Loucy (cell line): ENCODE measurements at regions not wholly inside any gene's neighbourhood (a gene's known extent, or its start where the extent isn't known, plus 50 kb on each side); places are given as distances from the start of the nearest gene placed in this dataset.

ENCODE experiments used
- H2AFZ ChIP-seq: fragments of 200-600 bp; sonication (generic); 2 replicates; pipeline ENCODE4 v1.6.0; 2016; ENCODE audit warnings: antibody characterized with exemption, mild to moderate bottlenecking, low read length, moderate library complexity
- H3F3A ChIP-seq: fragments of 200-600 bp; 2 replicates; pipeline ENCODE4 v1.6.0; 2016; ENCODE audit warnings: antibody characterized with exemption, low read depth, mild to moderate bottlenecking
- H3K27me3 ChIP-seq: fragments of 200-600 bp; sonication (generic); 2 replicates; pipeline ENCODE4 v1.6.1; 2014; ENCODE audit warnings: low read length, mild to moderate bottlenecking; ENCODE audit not compliant: insufficient read depth, poor library complexity, severe bottlenecking
- H3K36me3 ChIP-seq: fragments of 200-600 bp; sonication (generic); 2 replicates; pipeline ENCODE4 v1.6.1; 2016; ENCODE audit warnings: low read length; ENCODE audit not compliant: insufficient read depth
- H3K4me1 ChIP-seq: fragments of 200-600 bp; sonication (generic); 2 replicates; pipeline ENCODE4 v1.5.1; 2014; ENCODE audit warnings: low read length, mild to moderate bottlenecking; ENCODE audit not compliant: insufficient read depth, poor library complexity, severe bottlenecking
- H3K4me2 ChIP-seq: fragments of 200-600 bp; sonication (generic); 2 replicates; pipeline ENCODE4 v1.6.0; 2014; ENCODE audit warnings: antibody characterized with exemption, low read length, low read depth, mild to moderate bottlenecking; ENCODE audit not compliant: poor library complexity, severe bottlenecking
- H3K4me3 ChIP-seq: fragments of 200-600 bp; sonication (generic); 2 replicates; pipeline ENCODE4 v1.5.1; 2014; ENCODE audit warnings: low read length, mild to moderate bottlenecking, mixed read lengths; ENCODE audit not compliant: poor library complexity, severe bottlenecking
- H3K79me2 ChIP-seq: fragments of 200-600 bp; sonication (generic); 2 replicates; pipeline ENCODE4 v1.6.1; 2014; ENCODE audit warnings: low read length; ENCODE audit not compliant: insufficient read depth
- H3K9ac ChIP-seq: fragments of 200-600 bp; sonication (generic); 2 replicates; pipeline ENCODE4 v1.6.0; 2014; ENCODE audit warnings: mild to moderate bottlenecking, low read depth, low read length, moderate library complexity; ENCODE audit not compliant: poor library complexity, severe bottlenecking
- H3K9me2 ChIP-seq: fragments of 200-600 bp; sonication (generic); replicated peaks from 2 replicates; pipeline ENCODE4 v1.6.1; 2016; ENCODE audit warnings: low read depth, low read length, mixed read lengths
- H3K9me3 ChIP-seq: fragments of 200-600 bp; sonication (generic); 2 replicates; pipeline ENCODE4 v1.6.1; 2014; ENCODE audit warnings: mild to moderate bottlenecking, antibody characterized with exemption, low read length, low read depth; ENCODE audit not compliant: insufficient read depth
- H4K20me1 ChIP-seq: fragments of 200-600 bp; sonication (generic); 2 replicates; pipeline ENCODE4 v1.6.0; 2014; ENCODE audit warnings: antibody characterized with exemption, low read length, mild to moderate bottlenecking; ENCODE audit not compliant: insufficient read depth, poor library complexity, severe bottlenecking
- CTCF ChIP-seq: fragments of 200-600 bp; sonication (generic); conservative IDR thresholded peaks from 2 replicates; pipeline ENCODE4 v1.5.1; 2014; ENCODE audit warnings: mild to moderate bottlenecking, antibody characterized with exemption, low read length
- EZH2phosphoT487 ChIP-seq: fragments of 200-600 bp; IDR thresholded peaks from 2 replicates; pipeline ENCODE4 v1.6.1; 2018; ENCODE audit warnings: antibody characterized with exemption, mild to moderate bottlenecking, moderate library complexity, borderline replicate concordance

- no peaks in the 10 kb centered on the region for H4K20me1 ChIP-seq
- H3K79me2 ChIP-seq, result no peaks in the 10 kb centered on the region
- no peak overlapping the region for H3K9ac ChIP-seq
- H3K9me2 ChIP-seq, result no peaks in the 10 kb centered on the region
- no peaks in the 10 kb centered on the region for H3K9me3 ChIP-seq
- no peak overlapping the region for H2AFZ ChIP-seq
- TF ChIP-seq CTCF, result no peak
- no peak for TF ChIP-seq EZH2phosphoT487
- H3K4me1 ChIP-seq, result no peaks in the 10 kb centered on the region
- H3K4me3 ChIP-seq, result no peak overlapping the region
- no peaks in the 10 kb centered on the region for H3F3A ChIP-seq
- no peaks in the 10 kb centered on the region for H3K36me3 ChIP-seq
- no peak overlapping the region for H3K4me2 ChIP-seq
- no peaks in the 10 kb centered on the region for H3K27me3 ChIP-seq
Measured at GRCh38 chr13:67408798-67409197, 178.7 kb upstream of the PCDH9 start.

GRCh38 chr13:67402546-67402945 lies 172.4 kb upstream of the PCDH9 start:
- Histone ChIP-seq H3K9me3 (no peaks in the 10 kb centered on the region), H3K36me3 (no peaks in the 10 kb centered on the region), H3F3A (no peaks in the 10 kb centered on the region), H3K9me2 (no peaks in the 10 kb centered on the region), H3K9ac (no peak overlapping the region), H2AFZ (no peak overlapping the region), H3K4me1 (no peaks in the 10 kb centered on the region), H3K79me2 (no peaks in the 10 kb centered on the region), H3K4me2 (no peak overlapping the region), H3K4me3 (no peak overlapping the region), H3K27me3 (no peaks in the 10 kb centered on the region), H4K20me1 (no peaks in the 10 kb centered on the region)
- no peak for TF ChIP-seq EZH2phosphoT487
- no peak for TF ChIP-seq CTCF

GRCh38 chr13:67395577-67395976 lies 165.4 kb upstream of the PCDH9 start:
- Histone ChIP-seq H2AFZ (no peak overlapping the region), H3F3A (no peaks in the 10 kb centered on the region), H4K20me1 (no peaks in the 10 kb centered on the region), H3K4me3 (no peak overlapping the region), H3K4me1 (no peaks in the 10 kb centered on the region), H3K79me2 (no peaks in the 10 kb centered on the region), H3K9me3 (no peaks in the 10 kb centered on the region), H3K36me3 (no peaks in the 10 kb centered on the region), H3K9ac (no peak overlapping the region), H3K27me3 (no peaks in the 10 kb centered on the region), H3K4me2 (no peak overlapping the region), H3K9me2 (no peaks in the 10 kb centered on the region)
- TF ChIP-seq CTCF (no peak), EZH2phosphoT487 (no peak)
